ENCODE measurements at regions not wholly inside any gene's neighbourhood (a gene's known extent, or its start where the extent isn't known, plus 50 kb on each side); places are given as distances from the start of the nearest gene placed in this dataset.

- no peaks in the 10 kb centered on the region for H3K4me1 ChIP-seq (ENCODE audit: insufficient read depth)
- 57 to 79% (median 74%) methylated on average over 1 of the region's 1 CpG for WGBS, 3 donors
Measured at GRCh38 chr6:132143258-132143657, 192.1 kb upstream of the CCN2 start.

GRCh38 chr6:132142768-132143167 lies 191.6 kb upstream of the CCN2 start:
- H3K4me3 ChIP-seq = no peak overlapping the region
- H3K4me1 ChIP-seq (ENCODE audit: insufficient read depth) = no peaks in the 10 kb centered on the region
- H3K9me3 ChIP-seq = no peaks in the 10 kb centered on the region
- intact Hi-C loops (cut with DNase I) = no loop called here
- H3K27me3 ChIP-seq = no peaks in the 10 kb centered on the region
- H3K36me3 ChIP-seq = no peaks in the 10 kb centered on the region
- no peak overlapping the region for H3K27ac ChIP-seq
- no peak for DNase-seq
- TF ChIP-seq, protein P1, sequence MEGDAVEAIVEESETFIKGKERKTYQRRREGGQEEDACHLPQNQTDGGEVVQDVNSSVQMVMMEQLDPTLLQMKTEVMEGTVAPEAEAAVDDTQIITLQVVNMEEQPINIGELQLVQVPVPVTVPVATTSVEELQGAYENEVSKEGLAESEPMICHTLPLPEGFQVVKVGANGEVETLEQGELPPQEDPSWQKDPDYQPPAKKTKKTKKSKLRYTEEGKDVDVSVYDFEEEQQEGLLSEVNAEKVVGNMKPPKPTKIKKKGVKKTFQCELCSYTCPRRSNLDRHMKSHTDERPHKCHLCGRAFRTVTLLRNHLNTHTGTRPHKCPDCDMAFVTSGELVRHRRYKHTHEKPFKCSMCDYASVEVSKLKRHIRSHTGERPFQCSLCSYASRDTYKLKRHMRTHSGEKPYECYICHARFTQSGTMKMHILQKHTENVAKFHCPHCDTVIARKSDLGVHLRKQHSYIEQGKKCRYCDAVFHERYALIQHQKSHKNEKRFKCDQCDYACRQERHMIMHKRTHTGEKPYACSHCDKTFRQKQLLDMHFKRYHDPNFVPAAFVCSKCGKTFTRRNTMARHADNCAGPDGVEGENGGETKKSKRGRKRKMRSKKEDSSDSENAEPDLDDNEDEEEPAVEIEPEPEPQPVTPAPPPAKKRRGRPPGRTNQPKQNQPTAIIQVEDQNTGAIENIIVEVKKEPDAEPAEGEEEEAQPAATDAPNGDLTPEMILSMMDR (IDR thresholded peaks at IDR 0.05) = no peak
- TF ChIP-seq POLR2A (IDR thresholded peaks at IDR 0.05) = no peak

More at GRCh38 chr6:132143258-132143657, 192.1 kb upstream of the CCN2 start:
- no peaks in the 10 kb centered on the region for H3K36me3 ChIP-seq
- no peaks in the 10 kb centered on the region for H3K9me3 ChIP-seq
- H3K4me3 ChIP-seq = no peak overlapping the region
- TF ChIP-seq, protein P1 (IDR thresholded peaks at IDR 0.05) = no peak
- no peak for TF ChIP-seq EP300 (IDR thresholded peaks at IDR 0.05)
- TF ChIP-seq POLR2A (IDR thresholded peaks at IDR 0.05) = no peak
- H3K27ac ChIP-seq = no peak overlapping the region
- intact Hi-C loops (cut with DNase I) = no loop called here
- H3K27me3 ChIP-seq = no peaks in the 10 kb centered on the region
- DNase-seq = no peak

DNA sequence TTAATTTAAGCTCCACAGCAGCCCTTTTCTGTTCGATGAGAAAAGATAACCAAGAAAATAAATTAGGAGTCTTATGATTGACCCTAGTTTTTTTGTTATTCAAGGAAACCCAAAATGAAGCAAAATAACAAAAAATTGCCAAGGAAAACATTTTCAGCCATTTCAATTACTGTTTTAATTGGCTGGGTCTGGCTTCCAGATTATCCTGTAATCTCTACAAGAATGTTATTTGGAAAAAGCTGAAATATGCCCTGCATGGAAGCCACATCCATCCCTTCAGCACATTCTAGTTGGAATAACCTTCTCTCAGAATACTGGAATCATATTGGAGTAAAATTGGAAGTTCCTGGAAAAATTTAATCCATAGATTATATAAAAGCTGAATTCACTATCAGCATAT lies 191.1 kb upstream of the CCN2 start:
- H3K4me1 ChIP-seq (ENCODE audit: insufficient read depth) = no peaks in the 10 kb centered on the region
- DNase-seq = no peak
- TF ChIP-seq POLR2A (IDR thresholded peaks at IDR 0.05) = no peak
- TF ChIP-seq, protein P1 (IDR thresholded peaks at IDR 0.05) = no peak
- no peak for TF ChIP-seq EP300 (IDR thresholded peaks at IDR 0.05)
- H3K9me3 ChIP-seq = no peaks in the 10 kb centered on the region
- no peaks in the 10 kb centered on the region for H3K27me3 ChIP-seq
- no peak overlapping the region for H3K27ac ChIP-seq
- WGBS, 3 donors = 3 to 13% (median 6%) methylated on average over 1 of the region's 1 CpG
- H3K36me3 ChIP-seq = no peaks in the 10 kb centered on the region
- H3K4me3 ChIP-seq = no peak overlapping the region
- intact Hi-C loops (cut with DNase I) = no loop called here

- H3K9me3 ChIP-seq = no peaks in the 10 kb centered on the region
- H3K36me3 ChIP-seq = no peaks in the 10 kb centered on the region
- H3K27ac ChIP-seq = no peak overlapping the region
- H3K4me1 ChIP-seq (ENCODE audit: insufficient read depth) = no peaks in the 10 kb centered on the region
- H3K4me3 ChIP-seq = no peak overlapping the region
- TF ChIP-seq, protein P1 (IDR thresholded peaks at IDR 0.05) = no peak
- TF ChIP-seq EP300 (IDR thresholded peaks at IDR 0.05) (no peak), POLR2A (IDR thresholded peaks at IDR 0.05) (no peak)
- H3K27me3 ChIP-seq = no peaks in the 10 kb centered on the region
- 98% methylated on average over 3 of the region's 3 CpGs for WGBS, 3 donors
- intact Hi-C loops (cut with DNase I) = no loop called here
- no peak for DNase-seq
Measured at GRCh38 chr6:132140189-132140588, 189.0 kb upstream of the CCN2 start.

GRCh38 chr6:132139611-132140010 lies 188.4 kb upstream of the CCN2 start:
- Histone ChIP-seq H3K27ac (no peak overlapping the region), H3K9me3 (no peaks in the 10 kb centered on the region), H3K36me3 (no peaks in the 10 kb centered on the region), H3K27me3 (no peaks in the 10 kb centered on the region), H3K4me1 (ENCODE audit: insufficient read depth) (no peaks in the 10 kb centered on the region), H3K4me3 (no peak overlapping the region)
- DNase-seq = no peak
- 88 to 97% (median 96%) methylated on average over 2 of the region's 2 CpGs for WGBS, 3 donors
- TF ChIP-seq POLR2A (IDR thresholded peaks at IDR 0.05) (no peak), EP300 (IDR thresholded peaks at IDR 0.05) (no peak)
- TF ChIP-seq, protein P1 (IDR thresholded peaks at IDR 0.05) = no peak
- intact Hi-C loops (cut with DNase I) = no loop called here
